ENCODE measurements at regions not wholly inside any gene's neighbourhood (a gene's known extent, or its start where the extent isn't known, plus 50 kb on each side); places are given as distances from the start of the nearest gene placed in this dataset.

DNA sequence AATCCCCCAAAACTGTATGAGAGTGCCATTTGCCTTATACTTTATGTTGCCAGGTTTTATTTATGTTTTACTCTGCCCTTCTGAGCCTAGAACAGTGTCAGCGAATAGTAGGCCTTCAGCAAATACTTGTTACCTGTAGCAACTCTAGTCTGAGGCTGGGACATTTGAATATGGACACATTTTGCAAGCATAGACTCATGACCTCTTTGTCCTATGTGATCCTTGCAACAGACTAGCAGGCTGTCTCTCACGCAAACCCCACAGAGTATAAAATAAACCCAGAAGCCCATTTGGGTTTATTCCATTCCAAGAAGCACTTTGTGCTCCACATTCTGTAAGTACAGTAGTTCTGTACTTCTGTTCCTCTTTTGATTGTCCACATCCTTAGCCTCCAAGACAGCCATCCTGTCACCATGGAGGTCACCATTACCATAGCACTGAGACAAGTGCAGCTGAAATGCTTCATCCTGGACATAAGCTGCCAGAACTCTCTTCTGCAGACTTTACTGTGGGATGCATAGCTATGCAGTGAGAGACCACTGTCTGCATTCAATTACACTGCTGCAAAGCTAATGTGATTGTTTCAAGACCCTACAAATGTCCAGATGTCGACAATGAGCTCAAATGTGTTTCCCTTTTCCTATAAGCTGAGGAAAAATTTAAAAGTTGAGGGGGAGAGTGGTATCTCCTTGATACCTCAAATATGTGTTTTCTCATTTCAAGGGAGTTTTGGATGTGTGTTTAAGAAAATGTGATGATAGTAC lies 425.7 kb downstream of the PID1 start:
- no peak for TF ChIP-seq CTCF (IDR thresholded peaks at IDR 0.05)
- no peak overlapping the region for H3K27ac ChIP-seq
- intact Hi-C loops (cut with DNase I), result no loop called here

GRCh38 chr2:228841877-228842276 lies 429.2 kb downstream of the PID1 start:
- Histone ChIP-seq H3K27ac (no peak overlapping the region), H3K4me3 (no peak overlapping the region), H3K27me3 (no peaks in the 10 kb centered on the region), H3K36me3 (no peaks in the 10 kb centered on the region), H3K9me3 (no peaks in the 10 kb centered on the region), H3K4me1 (peaks cover 0 to 11% of the 10 kb centered on the region in 2 donors)
- no peak for TF ChIP-seq CTCF (IDR thresholded peaks at IDR 0.05)
- DNase-seq (ENCODE audit: low spot score in 2 of 2), result no peak
- intact Hi-C loops (cut with DNase I), result no loop called here

More for the DNA sequence above, 425.7 kb downstream of the PID1 start:
- no peaks in the 10 kb centered on the region for H3K36me3 ChIP-seq
- H3K4me1 ChIP-seq, result peaks cover 0 to 13% of the 10 kb centered on the region in 2 donors
- no peaks in the 10 kb centered on the region for H3K27me3 ChIP-seq
- no peaks in the 10 kb centered on the region for H3K9me3 ChIP-seq
- no peak for DNase-seq (ENCODE audit: low spot score in 2 of 2)
- no peak overlapping the region for H3K4me3 ChIP-seq

DNA sequence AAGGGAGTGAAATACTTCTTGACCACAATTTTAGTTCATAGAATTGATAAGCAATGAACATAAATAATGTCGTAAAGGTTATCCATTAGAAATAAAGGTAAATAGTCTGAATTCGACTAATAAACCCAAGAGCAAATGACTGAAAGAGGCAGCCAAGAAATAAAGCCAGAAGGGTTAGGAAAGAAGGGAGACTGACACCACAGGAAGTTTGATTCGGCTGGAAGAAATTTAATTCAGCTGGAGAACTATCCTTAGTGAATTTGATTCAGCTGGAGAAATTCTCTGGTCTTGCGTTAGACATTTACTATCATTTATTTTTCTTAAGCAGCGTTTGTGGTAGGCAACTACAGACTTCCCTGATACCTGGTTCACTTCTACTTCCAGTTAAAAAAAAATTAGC lies 429.6 kb downstream of the PID1 start:
- Histone ChIP-seq H3K9me3 (no peaks in the 10 kb centered on the region), H3K4me1 (peaks cover 0 to 10% of the 10 kb centered on the region in 2 donors), H3K36me3 (no peaks in the 10 kb centered on the region), H3K4me3 (no peak overlapping the region), H3K27ac (no peak overlapping the region), H3K27me3 (no peaks in the 10 kb centered on the region)
- intact Hi-C loops (cut with DNase I), result no loop called here
- DNase-seq (ENCODE audit: low spot score in 2 of 2), result no peak
- no peak for TF ChIP-seq CTCF (IDR thresholded peaks at IDR 0.05)

DNA sequence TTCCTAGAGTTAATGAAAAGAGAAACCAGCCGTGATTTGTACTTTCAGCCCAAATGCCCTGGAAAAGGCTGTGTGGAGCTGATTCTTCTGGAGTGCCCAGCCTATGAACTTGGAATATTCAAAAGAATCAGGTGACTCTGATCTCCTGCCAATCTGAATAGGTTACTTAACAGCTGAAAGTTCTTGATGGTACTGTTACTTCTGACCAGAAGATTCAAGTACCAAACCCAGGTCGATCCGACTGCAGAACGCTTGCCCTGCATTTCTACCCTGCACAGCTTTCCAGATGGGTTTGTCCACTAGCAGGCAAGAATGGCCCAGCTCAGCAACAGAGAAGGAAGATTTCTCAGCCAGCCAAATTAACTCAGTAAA lies 430.4 kb downstream of the PID1 start:
- no peaks in the 10 kb centered on the region for H3K36me3 ChIP-seq
- no peak for TF ChIP-seq CTCF (IDR thresholded peaks at IDR 0.05)
- no peak overlapping the region for H3K4me3 ChIP-seq
- H3K27ac ChIP-seq, result no peak overlapping the region
- DNase-seq (ENCODE audit: low spot score in 2 of 2), result no peak
- no peaks in the 10 kb centered on the region for H3K9me3 ChIP-seq
- peaks cover 0 to 5% of the 10 kb centered on the region in 2 donors for H3K4me1 ChIP-seq
- H3K27me3 ChIP-seq, result no peaks in the 10 kb centered on the region
- intact Hi-C loops (cut with DNase I), result no loop called here

DNA sequence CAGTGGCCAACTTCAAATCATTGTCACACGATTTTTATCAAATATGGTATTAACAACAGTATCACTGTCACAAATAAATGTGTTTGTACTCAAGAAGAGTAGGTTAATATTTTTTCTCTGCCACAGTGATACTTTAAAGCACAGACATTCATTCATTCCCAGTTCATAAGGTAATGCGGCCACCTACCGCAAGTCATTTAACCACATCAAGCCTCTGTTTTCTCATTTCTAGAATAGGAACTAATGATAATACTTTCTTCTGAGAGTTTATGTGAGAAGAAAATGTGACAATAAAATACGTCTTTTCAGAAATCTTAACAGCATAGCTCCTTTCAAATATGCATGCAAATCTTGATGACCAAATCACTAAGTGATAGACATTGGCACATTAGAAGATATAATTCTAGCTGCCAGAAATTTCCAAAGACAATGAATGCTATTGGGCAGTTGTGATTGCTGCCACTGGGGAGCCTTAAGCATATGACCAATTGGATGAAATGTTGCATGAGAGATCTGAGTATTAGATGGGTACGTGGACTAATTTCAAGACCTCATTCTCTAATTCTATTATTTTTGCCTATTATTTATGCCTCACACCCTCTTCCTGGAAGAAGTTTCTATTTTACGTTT lies 430.9 kb downstream of the PID1 start:
- no peak for DNase-seq (ENCODE audit: low spot score in 2 of 2)
- no peak overlapping the region for H3K27ac ChIP-seq

More for the DNA sequence above, 430.9 kb downstream of the PID1 start:
- Histone ChIP-seq H3K27me3 (no peaks in the 10 kb centered on the region), H3K4me1 (peaks cover 0 to under 1% of the 10 kb centered on the region in 2 donors), H3K9me3 (no peaks in the 10 kb centered on the region), H3K4me3 (no peak overlapping the region), H3K36me3 (no peaks in the 10 kb centered on the region)
- intact Hi-C loops (cut with DNase I), result no loop called here
- no peak for TF ChIP-seq CTCF (IDR thresholded peaks at IDR 0.05)

Data from ascending aorta (tissue), 2 donors.